Endothelial cell of umbilical vein (primary cell): ENCODE measurements at regions not wholly inside any gene's neighbourhood (a gene's known extent, or its start where the extent isn't known, plus 50 kb on each side); places are given as distances from the start of the nearest gene placed in this dataset.

ENCODE experiments used
- BruUV-seq: library from RNA; stranded (reverse); fragments of 400-500 nt; replicated peaks from 2 replicates; lab custom pipeline; 2021; lab: Mats Ljungman, UMichigan
- CTCF ChIA-PET: fragments of 300-600, 350-600 bp; sonication (Branson Sonifier 250); formaldehyde crosslinking; loops from one replicate; lab custom pipeline; 2021; ENCODE audit warnings: antibody characterized with exemption, inconsistent platforms; lab: Charles Lee
- POLR2A ChIA-PET: fragments of 300-600, 350-600 bp; sonication (Branson Sonifier 250); formaldehyde crosslinking; loops from one replicate; lab custom pipeline; 2021; ENCODE audit warnings: antibody characterized with exemption, inconsistent platforms; lab: Charles Lee
- DNase-seq: peaks from one replicate; pipeline ENCODE4 v3.0.0-alpha.2; 2011; ENCODE audit warnings: low read depth, low spot score
- FAIRE-seq: peaks from 2 replicates; lab custom pipeline; 2011; peaks lifted over from hg19 to GRCh38; lab: Jason Lieb, UNC
- H2AFZ ChIP-seq: 2 replicates; pipeline ENCODE4 v1.6.0; 2012; ENCODE audit warnings: low read depth, low read length, control low read depth, inconsistent platforms
- H3K27ac ChIP-seq: 2 replicates; pipeline ENCODE4 v1.5.1; 2011; ENCODE audit warnings: low read depth, mild to moderate bottlenecking, control low read depth, low read length, moderate library complexity; ENCODE audit not compliant: insufficient read depth
- H3K27me3 ChIP-seq, 2 experiments: 2 replicates each; pipeline versions ENCODE4 v1.6.0 to v1.6.1; 2011; ENCODE audit warnings: low read length in 2 of 2, mixed read lengths in 1 of 2; ENCODE audit not compliant: control insufficient read depth in 2 of 2, insufficient read depth in 2 of 2
- H3K36me3 ChIP-seq, 2 experiments: 2 replicates in 1 of 2; 3 replicates in 1 of 2; pipeline ENCODE4 v1.5.1; 2011; ENCODE audit warnings: low read length in 2 of 2, mild to moderate bottlenecking in 1 of 2, moderate library complexity in 1 of 2; ENCODE audit not compliant: control insufficient read depth in 2 of 2, insufficient read depth in 2 of 2; ENCODE audit errors: extremely low read depth in 1 of 2
- H3K4me1 ChIP-seq: 3 replicates; pipeline ENCODE4 v1.5.1; 2011; ENCODE audit warnings: mild to moderate bottlenecking, low read length; ENCODE audit not compliant: control insufficient read depth, insufficient read depth; ENCODE audit errors: extremely low read depth
- H3K4me2 ChIP-seq: 2 replicates; pipeline ENCODE4 v1.6.1; 2011; ENCODE audit warnings: low read length, control low read depth, mixed read lengths; ENCODE audit not compliant: insufficient read depth
- H3K4me3 ChIP-seq, 3 experiments: fragments of 200-600 bp in 1 of 3; sonication (generic), shearing (Covaris generic) in 1 of 3; replicated peaks in 1 of 3; 2 replicates each; pipeline ENCODE4 v1.5.1; 2011 to 2016; ENCODE audit warnings: control low read depth in 3 of 3, low read length in 3 of 3, mild to moderate bottlenecking in 2 of 3, inconsistent platforms in 1 of 3, low read depth in 1 of 3, moderate library complexity in 1 of 3; ENCODE audit not compliant: insufficient read depth in 1 of 3
- H3K79me2 ChIP-seq: 2 replicates; pipeline ENCODE4 v1.6.0; 2012; ENCODE audit warnings: low read length, inconsistent platforms; ENCODE audit not compliant: control insufficient read depth, insufficient read depth
- H3K9ac ChIP-seq: replicated peaks from 2 replicates; pipeline ENCODE3; 2011; ENCODE audit warnings: low read length, control low read depth; ENCODE audit not compliant: insufficient read depth; ENCODE audit errors: extremely low read depth
- H3K9me1 ChIP-seq: replicated peaks from 3 replicates; pipeline ENCODE4 v1.6.0; 2011; ENCODE audit warnings: mild to moderate bottlenecking, low read length; ENCODE audit not compliant: control insufficient read depth, insufficient read depth; ENCODE audit errors: extremely low read depth
- H3K9me3 ChIP-seq: replicated peaks from 2 replicates; pipeline ENCODE4 v1.5.1; 2012; ENCODE audit warnings: low read length, inconsistent platforms; ENCODE audit not compliant: control insufficient read depth, insufficient read depth
- H4K20me1 ChIP-seq: replicated peaks from 2 replicates; pipeline ENCODE3; 2011; ENCODE audit warnings: mild to moderate bottlenecking, low read length; ENCODE audit not compliant: control insufficient read depth, insufficient read depth; ENCODE audit errors: extremely low read depth
- EZH2 ChIP-seq: IDR thresholded peaks from 2 replicates; pipeline ENCODE4 v1.6.1; 2012; ENCODE audit warnings: borderline replicate concordance, low read depth, mild to moderate bottlenecking, moderate library complexity, low read length, inconsistent platforms; ENCODE audit not compliant: severe bottlenecking
- FOS ChIP-seq: IDR thresholded peaks from 2 replicates; pipeline ENCODE4 v1.6.1; 2011; ENCODE audit warnings: mild to moderate bottlenecking, low read length, moderate library complexity, borderline replicate concordance; ENCODE audit not compliant: insufficient read depth
- GATA2 ChIP-seq: IDR thresholded peaks from 2 replicates; pipeline ENCODE4 v1.7.0; 2011; ENCODE audit warnings: low read depth, mild to moderate bottlenecking, moderate library complexity, mixed read lengths, low read length; ENCODE audit not compliant: insufficient read length, insufficient read depth
- JUN ChIP-seq: IDR thresholded peaks from 2 replicates; pipeline ENCODE4 v1.6.1; 2011; ENCODE audit warnings: borderline replicate concordance, low read depth; ENCODE audit not compliant: insufficient read length, insufficient read depth
- MYC ChIP-seq: IDR thresholded peaks from one replicate; pipeline ENCODE4 v1.6.1; 2011; ENCODE audit warnings: mild to moderate bottlenecking, low read depth, low read length
- POLR2A ChIP-seq: IDR thresholded peaks from 2 replicates; pipeline ENCODE4 v1.6.1; 2012; ENCODE audit warnings: low read depth, mild to moderate bottlenecking, control low read depth, low read length
- POLR2AphosphoS5 ChIP-seq: IDR thresholded peaks from 2 replicates; pipeline ENCODE4 v1.6.1; 2012; ENCODE audit warnings: low read depth, mild to moderate bottlenecking, control low read depth, low read length, moderate library complexity; ENCODE audit not compliant: insufficient read depth
- dilution Hi-C: fragments of 300-500 bp; cut with MboI; formaldehyde crosslinking; loops from one replicate; pipeline ENCODE4 v1.15.0; 2019; ENCODE audit warnings: low sequenced_read_pairs; ENCODE audit not compliant: extremely low pct_ligation_motif_present
- intact Hi-C: fragments of 100-400 bp; cut with micrococcal nuclease; formaldehyde crosslinking; loops from one replicate; pipeline ENCODE4 v1.10.0; 2022
- TF ChIP-seq, protein P1 (sequence below): IDR thresholded peaks from 2 replicates; pipeline ENCODE4 v1.6.1; 2011; ENCODE audit not compliant: insufficient read depth, insufficient read length
- TF ChIP-seq, protein P2 (sequence below), 2 donors: IDR thresholded peaks; 1 replicate in 1 of 2; 2 replicates in 1 of 2; pipeline ENCODE4 v1.5.1; 2011; ENCODE audit warnings: low read length in 2 of 2, mild to moderate bottlenecking in 2 of 2, moderate library complexity in 2 of 2, control low read depth in 1 of 2, inconsistent platforms in 1 of 2, low read depth in 1 of 2; ENCODE audit not compliant: insufficient read depth in 1 of 2; ENCODE audit errors: extremely low read depth in 1 of 2

DNA sequence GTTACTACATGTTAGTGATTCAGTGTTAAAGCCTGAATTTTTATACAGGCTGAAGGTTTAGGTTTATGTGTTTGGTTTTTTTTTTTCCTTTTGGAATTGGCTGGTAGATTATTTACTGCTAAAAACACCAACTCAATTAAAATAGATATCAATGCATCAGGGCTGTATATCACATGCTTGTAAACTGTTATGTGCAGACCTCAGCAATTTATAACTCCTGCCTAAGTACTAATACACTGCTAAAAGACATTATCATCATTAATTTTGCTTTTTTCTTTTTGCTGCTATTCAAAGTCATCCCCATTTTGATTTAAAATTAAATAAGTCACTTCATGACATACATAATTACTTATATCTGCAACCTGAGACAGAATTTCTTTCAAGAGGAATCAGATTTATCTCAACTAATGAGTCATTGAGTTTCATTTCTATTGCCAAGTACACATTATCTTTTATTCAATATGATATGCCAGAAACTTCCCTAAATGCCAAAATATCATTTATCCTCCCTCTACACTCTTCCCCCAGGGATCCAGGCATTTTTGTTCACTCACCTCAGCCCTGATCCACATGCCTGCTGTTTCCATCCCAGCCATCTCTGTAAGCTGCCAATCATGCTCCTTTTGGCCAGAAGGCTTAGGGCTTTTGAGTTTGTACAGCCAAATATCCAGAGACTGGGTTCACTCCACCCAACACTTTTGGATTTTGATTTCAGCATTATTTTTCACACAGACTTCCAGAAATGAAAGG, 98.5 kb downstream of the POLR1F start:
- no peak for TF ChIP-seq POLR2A
- no peak for TF ChIP-seq FOS
- TF ChIP-seq, protein P1, sequence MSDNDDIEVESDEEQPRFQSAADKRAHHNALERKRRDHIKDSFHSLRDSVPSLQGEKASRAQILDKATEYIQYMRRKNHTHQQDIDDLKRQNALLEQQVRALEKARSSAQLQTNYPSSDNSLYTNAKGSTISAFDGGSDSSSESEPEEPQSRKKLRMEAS = no peak
- TF ChIP-seq MYC = no peak
- TF ChIP-seq EZH2 = no peak
- TF ChIP-seq POLR2AphosphoS5 = no peak
- no peak for TF ChIP-seq JUN
- no peak for TF ChIP-seq GATA2
- TF ChIP-seq, protein P2, sequence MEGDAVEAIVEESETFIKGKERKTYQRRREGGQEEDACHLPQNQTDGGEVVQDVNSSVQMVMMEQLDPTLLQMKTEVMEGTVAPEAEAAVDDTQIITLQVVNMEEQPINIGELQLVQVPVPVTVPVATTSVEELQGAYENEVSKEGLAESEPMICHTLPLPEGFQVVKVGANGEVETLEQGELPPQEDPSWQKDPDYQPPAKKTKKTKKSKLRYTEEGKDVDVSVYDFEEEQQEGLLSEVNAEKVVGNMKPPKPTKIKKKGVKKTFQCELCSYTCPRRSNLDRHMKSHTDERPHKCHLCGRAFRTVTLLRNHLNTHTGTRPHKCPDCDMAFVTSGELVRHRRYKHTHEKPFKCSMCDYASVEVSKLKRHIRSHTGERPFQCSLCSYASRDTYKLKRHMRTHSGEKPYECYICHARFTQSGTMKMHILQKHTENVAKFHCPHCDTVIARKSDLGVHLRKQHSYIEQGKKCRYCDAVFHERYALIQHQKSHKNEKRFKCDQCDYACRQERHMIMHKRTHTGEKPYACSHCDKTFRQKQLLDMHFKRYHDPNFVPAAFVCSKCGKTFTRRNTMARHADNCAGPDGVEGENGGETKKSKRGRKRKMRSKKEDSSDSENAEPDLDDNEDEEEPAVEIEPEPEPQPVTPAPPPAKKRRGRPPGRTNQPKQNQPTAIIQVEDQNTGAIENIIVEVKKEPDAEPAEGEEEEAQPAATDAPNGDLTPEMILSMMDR (IDR thresholded peaks at IDR 0.05; ENCODE audit: extremely low read depth in 1 of 2, insufficient read depth in 1 of 2, low read depth in 1 of 2, low read length in 2 of 2) = no peak
- no peaks in the 10 kb centered on the region for H3K79me2 ChIP-seq
- ChIA-PET POLR2A (no interaction called here), CTCF (interaction anchor here (1.0 kb wide), 1 partner anchor 118 kb away, joined by 3 read pairs; no protein-coding TSS in a partner anchor)
- H3K36me3 ChIP-seq = no peaks in the 10 kb centered on the region
- no peak for FAIRE-seq
- BruUV-seq = no TSS peak
- no peaks in the 10 kb centered on the region for H4K20me1 ChIP-seq
- no peak overlapping the region for H2AFZ ChIP-seq
- intact Hi-C loops (no loop called here), dilution Hi-C loops (no loop called here)
- no peak overlapping the region for H3K27ac ChIP-seq
- H3K4me2 ChIP-seq = no peak overlapping the region
- no peak overlapping the region for H3K9ac ChIP-seq
- H3K9me3 ChIP-seq = no peaks in the 10 kb centered on the region
- no peaks in the 10 kb centered on the region for H3K4me1 ChIP-seq
- no peak overlapping the region for H3K4me3 ChIP-seq
- DNase-seq = no peak
- H3K9me1 ChIP-seq = no peaks in the 10 kb centered on the region
- H3K27me3 ChIP-seq = no peaks in the 10 kb centered on the region
